Body of pancreas (tissue), 4 donors: ENCODE measurements at regions not wholly inside any gene's neighbourhood (a gene's known extent, or its start where the extent isn't known, plus 50 kb on each side); places are given as distances from the start of the nearest gene placed in this dataset.

Experiments
- POLR2A ChIP-seq, 3 donors: fragments of 450-650 bp; IDR thresholded peaks; one replicate each; pipeline ENCODE4 v1.6.1; 2016; ENCODE audit warnings: antibody characterized with exemption in 3 of 3, mild to moderate bottlenecking in 2 of 3
- TF ChIP-seq, protein P1 (sequence below), 7 experiments: fragments of 450-650 bp in 4 of 7; fragments of 200-600 bp in 3 of 7; sonication (generic) in 3 of 7; IDR thresholded peaks; one replicate each; pipeline ENCODE4 v1.5.1; 2016 to 2019; ENCODE audit warnings: antibody characterized with exemption in 7 of 7

DNA sequence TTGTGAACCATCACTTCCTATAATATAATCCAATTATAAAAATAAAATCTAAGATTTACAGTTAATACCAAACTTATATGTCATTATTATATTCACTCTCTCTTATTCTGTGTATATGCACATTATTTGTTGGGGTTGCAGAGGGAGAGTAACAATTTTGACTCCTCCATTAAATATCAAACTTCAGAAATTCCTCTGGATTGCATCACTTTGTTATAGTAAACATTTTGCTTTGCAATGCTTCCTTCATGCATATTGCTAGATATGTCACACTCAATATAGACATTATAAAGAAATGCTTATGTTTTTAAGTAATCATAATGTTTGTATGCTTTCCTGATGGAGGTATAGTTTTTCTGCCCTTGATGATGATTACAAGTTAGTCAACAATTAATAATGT is 999.0 kb upstream of the ADGRL2 start:
- TF ChIP-seq POLR2A (IDR thresholded peaks at IDR 0.05): no peak
- TF ChIP-seq, protein P1, sequence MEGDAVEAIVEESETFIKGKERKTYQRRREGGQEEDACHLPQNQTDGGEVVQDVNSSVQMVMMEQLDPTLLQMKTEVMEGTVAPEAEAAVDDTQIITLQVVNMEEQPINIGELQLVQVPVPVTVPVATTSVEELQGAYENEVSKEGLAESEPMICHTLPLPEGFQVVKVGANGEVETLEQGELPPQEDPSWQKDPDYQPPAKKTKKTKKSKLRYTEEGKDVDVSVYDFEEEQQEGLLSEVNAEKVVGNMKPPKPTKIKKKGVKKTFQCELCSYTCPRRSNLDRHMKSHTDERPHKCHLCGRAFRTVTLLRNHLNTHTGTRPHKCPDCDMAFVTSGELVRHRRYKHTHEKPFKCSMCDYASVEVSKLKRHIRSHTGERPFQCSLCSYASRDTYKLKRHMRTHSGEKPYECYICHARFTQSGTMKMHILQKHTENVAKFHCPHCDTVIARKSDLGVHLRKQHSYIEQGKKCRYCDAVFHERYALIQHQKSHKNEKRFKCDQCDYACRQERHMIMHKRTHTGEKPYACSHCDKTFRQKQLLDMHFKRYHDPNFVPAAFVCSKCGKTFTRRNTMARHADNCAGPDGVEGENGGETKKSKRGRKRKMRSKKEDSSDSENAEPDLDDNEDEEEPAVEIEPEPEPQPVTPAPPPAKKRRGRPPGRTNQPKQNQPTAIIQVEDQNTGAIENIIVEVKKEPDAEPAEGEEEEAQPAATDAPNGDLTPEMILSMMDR (IDR thresholded peaks at IDR 0.05): no peak
